HCT116 (cell line): ENCODE measurements at regions not wholly inside any gene's neighbourhood (a gene's known extent, or its start where the extent isn't known, plus 50 kb on each side); places are given as distances from the start of the nearest gene placed in this dataset.

Source experiments
- ATAC-seq: fragments of 200-7000 bp; cut with Tn5 transposase; 2 replicates; pipeline ENCODE4 v1.9.1; 2020; ENCODE audit warnings: mild to moderate bottlenecking, moderate library complexity
- BruUV-seq: library from RNA; stranded (reverse); fragments of 400-500 nt; replicated peaks from 2 replicates; lab custom pipeline; 2021; lab: Mats Ljungman, UMichigan
- CTCF ChIA-PET: fragments of 300-600 bp; sonication (Branson Sonifier 250); formaldehyde crosslinking; loops from one replicate; lab custom pipeline; 2021; ENCODE audit warnings: antibody characterized with exemption; lab: Charles Lee
- POLR2A ChIA-PET: fragments of 300-600, 350-600 bp; sonication (Branson Sonifier 250); formaldehyde crosslinking; loops from one replicate; lab custom pipeline; 2021; ENCODE audit warnings: antibody characterized with exemption; lab: Charles Lee
- RAD21 ChIA-PET, 2 experiments: fragments of 300-600 bp; sonication (Branson Sonifier 250); formaldehyde crosslinking; loops; one replicate each; lab custom pipeline; 2023; ENCODE audit warnings: low total read pairs in 2 of 2; ENCODE audit not compliant: uncharacterized antibody in 2 of 2, unreplicated experiment in 2 of 2, low non-redundant PET in 1 of 2; lab: Charles Lee
- DNase-seq: peaks from one replicate; pipeline ENCODE4 v3.0.0-alpha.2; 2010; ENCODE audit warnings: low read depth, low spot score
- H2AFZ ChIP-seq: fragments of 200-600 bp; shearing (Covaris generic), sonication (generic); 2 replicates; pipeline ENCODE4 v1.6.1; 2017; ENCODE audit warnings: low read depth, mixed run types, mixed read lengths, antibody characterized with exemption, low read length; ENCODE audit not compliant: poor library complexity, severe bottlenecking
- H3K27ac ChIP-seq: 2 replicates; pipeline ENCODE4 v1.5.1; 2012; ENCODE audit warnings: low read depth, low read length
- H3K27me3 ChIP-seq: fragments of 200-600 bp; sonication (generic); 2 replicates; pipeline ENCODE4 v1.6.1; 2016; ENCODE audit warnings: mixed run types, low read length, mixed read lengths; ENCODE audit not compliant: insufficient read depth
- H3K36me3 ChIP-seq, 2 experiments: fragments of 200-500 bp in 1 of 2; fragments of 200-600 bp in 1 of 2; sonication (Bioruptor generic) in 1 of 2; sonication (generic) in 1 of 2; 2 replicates each; pipeline versions ENCODE4 v1.5.1 to v1.6.1; 2014 to 2016; ENCODE audit warnings: low read length in 2 of 2, inconsistent platforms in 1 of 2, mixed read lengths in 1 of 2, mixed run types in 1 of 2; ENCODE audit not compliant: insufficient read depth in 2 of 2, control insufficient read depth in 1 of 2
- H3K4me1 ChIP-seq, 2 experiments: fragments of 200-600 bp in 1 of 2; sonication (generic) in 1 of 2; 2 replicates each; pipeline versions ENCODE4 v1.5.1 to v1.6.1; 2012 to 2017; ENCODE audit warnings: low read length in 2 of 2, inconsistent platforms in 1 of 2, mild to moderate bottlenecking in 1 of 2, mixed read lengths in 1 of 2, mixed run types in 1 of 2, moderate library complexity in 1 of 2; ENCODE audit not compliant: insufficient read depth in 2 of 2, control insufficient read depth in 1 of 2
- H3K4me2 ChIP-seq: fragments of 200-600 bp; sonication (generic); 2 replicates; pipeline ENCODE4 v1.6.1; 2017; ENCODE audit warnings: mixed run types, low read length, mixed read lengths
- H3K4me3 ChIP-seq, 2 experiments: fragments of 200-600 bp in 1 of 2; sonication (generic) in 1 of 2; replicated peaks in 1 of 2; 2 replicates each; pipeline ENCODE4 v1.5.1; 2011 to 2016; ENCODE audit warnings: low read length in 2 of 2, control low read depth in 1 of 2, low read depth in 1 of 2, mild to moderate bottlenecking in 1 of 2, mixed read lengths in 1 of 2, mixed run types in 1 of 2
- H3K79me2 ChIP-seq: fragments of 200-600 bp; sonication (generic); 2 replicates; pipeline ENCODE4 v1.6.1; 2017; ENCODE audit warnings: mild to moderate bottlenecking, mixed run types, low read length, moderate library complexity, mixed read lengths; ENCODE audit not compliant: insufficient read depth
- H3K9ac ChIP-seq: fragments of 200-600 bp; sonication (generic); 2 replicates; pipeline ENCODE4 v1.6.1; 2016; ENCODE audit warnings: low read length, mixed read lengths
- H3K9me2 ChIP-seq: fragments of 200-600 bp; sonication (generic), shearing (Covaris generic); 2 replicates; pipeline ENCODE4 v1.6.1; 2017; ENCODE audit warnings: mixed run types, mild to moderate bottlenecking, moderate library complexity; ENCODE audit not compliant: insufficient read depth
- H3K9me3 ChIP-seq, 2 experiments: fragments of 200-500 bp in 1 of 2; fragments of 200-600 bp in 1 of 2; sonication (Bioruptor generic) in 1 of 2; sonication (generic) in 1 of 2; 2 replicates each; pipeline ENCODE4 v1.6.1; 2014 to 2017; ENCODE audit warnings: low read length in 2 of 2, mixed read lengths in 2 of 2, inconsistent platforms in 1 of 2, low read depth in 1 of 2, mild to moderate bottlenecking in 1 of 2, mixed run types in 1 of 2, moderate library complexity in 1 of 2; ENCODE audit not compliant: control insufficient read depth in 1 of 2, insufficient read depth in 1 of 2
- H4K20me1 ChIP-seq: fragments of 200-600 bp; sonication (generic), shearing (Covaris generic); 2 replicates; pipeline ENCODE4 v1.6.1; 2017; ENCODE audit warnings: mixed run types, mild to moderate bottlenecking, moderate library complexity; ENCODE audit not compliant: insufficient read depth
- CBX3 ChIP-seq: IDR thresholded peaks from 2 replicates; pipeline ENCODE4 v1.6.1; 2012; ENCODE audit warnings: low read depth
- ELF1 ChIP-seq: IDR thresholded peaks from 2 replicates; pipeline ENCODE4 v1.6.1; 2012; ENCODE audit warnings: low read depth, borderline replicate concordance
- EZH2 ChIP-seq: fragments of 200-600 bp; sonication (generic); IDR thresholded peaks from 2 replicates; pipeline ENCODE4 v1.6.1; 2017; ENCODE audit warnings: antibody characterized with exemption, mixed run types
- FOSL1 ChIP-seq: IDR thresholded peaks from 2 replicates; pipeline ENCODE4 v1.6.1; 2012; ENCODE audit warnings: low read depth
- POLR2AphosphoS5 ChIP-seq: IDR thresholded peaks from 2 replicates; pipeline ENCODE4 v1.6.1; 2011; ENCODE audit warnings: mild to moderate bottlenecking, low read depth, low read length, moderate library complexity
- RAD21 ChIP-seq: IDR thresholded peaks from 2 replicates; pipeline ENCODE4 v1.6.1; 2012; ENCODE audit warnings: low read depth, mild to moderate bottlenecking
- SIN3A ChIP-seq: IDR thresholded peaks from 2 replicates; pipeline ENCODE4 v1.6.1; 2012; ENCODE audit warnings: low read depth
- SRF ChIP-seq: IDR thresholded peaks from 2 replicates; pipeline ENCODE4 v1.6.1; 2012; ENCODE audit warnings: low read depth
- TCF7L2 ChIP-seq: IDR thresholded peaks from 2 replicates; pipeline ENCODE4 v1.7.0; 2011; ENCODE audit warnings: borderline replicate concordance, inconsistent platforms; ENCODE audit not compliant: insufficient read depth, insufficient read length; ENCODE audit errors: extremely low read depth
- ZNF274 ChIP-seq: fragments of 200-500 bp; sonication (Bioruptor generic); IDR thresholded peaks from 2 replicates; pipeline ENCODE4 v1.6.1; 2014; ENCODE audit warnings: mild to moderate bottlenecking, low read depth, low read length, inconsistent platforms
- intact Hi-C: fragments of 100-400 bp; cut with micrococcal nuclease; formaldehyde crosslinking; loops from 2 replicates; pipeline ENCODE4 v1.10.0; 2022
- TF ChIP-seq, protein P1 (sequence below): IDR thresholded peaks from 2 replicates; pipeline ENCODE4 v1.6.1; 2012
- TF ChIP-seq, protein P2 (sequence below): IDR thresholded peaks from 2 replicates; pipeline ENCODE4 v1.6.1; 2012; ENCODE audit warnings: low read depth
- TF ChIP-seq, protein P3 (sequence below): IDR thresholded peaks from 2 replicates; pipeline ENCODE4 v1.6.1; 2011; ENCODE audit warnings: mild to moderate bottlenecking, low read length, moderate library complexity; ENCODE audit not compliant: insufficient replicate concordance; ENCODE audit errors: extremely low read depth
- TF ChIP-seq, protein P4 (sequence below): IDR thresholded peaks from 2 replicates; pipeline ENCODE4 v1.6.1; 2012

DNA sequence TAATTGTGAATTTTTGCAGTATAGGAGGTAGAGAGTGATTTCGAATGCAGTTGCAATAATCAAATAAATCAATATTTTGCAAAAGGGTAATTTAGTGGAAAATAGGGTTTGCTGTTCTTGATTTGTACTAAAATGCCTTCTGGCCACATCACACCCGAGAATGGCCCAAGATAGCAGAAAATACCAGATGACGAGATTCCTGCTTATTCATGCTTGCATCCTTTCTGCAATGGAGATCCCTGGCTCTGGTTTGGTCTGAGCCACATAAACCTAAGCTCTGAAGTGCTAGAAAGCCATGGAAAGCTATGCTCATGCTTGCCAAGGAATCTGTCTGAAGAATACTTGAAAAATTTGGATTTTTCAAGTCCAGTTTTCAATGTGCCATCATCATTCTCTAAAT, 634.2 kb upstream of the COBL start:
- no peak for DNase-seq
- Histone ChIP-seq H3K79me2 (no peaks in the 10 kb centered on the region), H3K27ac (no peak overlapping the region), H3K9ac (no peak overlapping the region), H3K9me3 (peaks cover 8 to 14% of the 10 kb centered on the region in 2 experiments; a peak in 2 of 4 replicates), H3K4me3 (no peak overlapping the region), H3K27me3 (no peaks in the 10 kb centered on the region), H3K4me2 (no peak overlapping the region), H3K9me2 (no peaks in the 10 kb centered on the region), H4K20me1 (no peaks in the 10 kb centered on the region), H3K36me3 (no peaks in the 10 kb centered on the region), H2AFZ (no peak overlapping the region), H3K4me1 (no peaks in the 10 kb centered on the region)
- RAD21 ChIA-PET, result no interaction called here
- no peak for ATAC-seq
- TF ChIP-seq POLR2AphosphoS5, result no peak
- TF ChIP-seq FOSL1, result no peak
- TF ChIP-seq SRF, result no peak
- TF ChIP-seq ELF1, result no peak
- no peak for TF ChIP-seq ZNF274
- TF ChIP-seq, protein P1, sequence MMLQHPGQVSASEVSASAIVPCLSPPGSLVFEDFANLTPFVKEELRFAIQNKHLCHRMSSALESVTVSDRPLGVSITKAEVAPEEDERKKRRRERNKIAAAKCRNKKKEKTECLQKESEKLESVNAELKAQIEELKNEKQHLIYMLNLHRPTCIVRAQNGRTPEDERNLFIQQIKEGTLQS, result no peak
- TF ChIP-seq CBX3, result no peak
- TF ChIP-seq, protein P2, sequence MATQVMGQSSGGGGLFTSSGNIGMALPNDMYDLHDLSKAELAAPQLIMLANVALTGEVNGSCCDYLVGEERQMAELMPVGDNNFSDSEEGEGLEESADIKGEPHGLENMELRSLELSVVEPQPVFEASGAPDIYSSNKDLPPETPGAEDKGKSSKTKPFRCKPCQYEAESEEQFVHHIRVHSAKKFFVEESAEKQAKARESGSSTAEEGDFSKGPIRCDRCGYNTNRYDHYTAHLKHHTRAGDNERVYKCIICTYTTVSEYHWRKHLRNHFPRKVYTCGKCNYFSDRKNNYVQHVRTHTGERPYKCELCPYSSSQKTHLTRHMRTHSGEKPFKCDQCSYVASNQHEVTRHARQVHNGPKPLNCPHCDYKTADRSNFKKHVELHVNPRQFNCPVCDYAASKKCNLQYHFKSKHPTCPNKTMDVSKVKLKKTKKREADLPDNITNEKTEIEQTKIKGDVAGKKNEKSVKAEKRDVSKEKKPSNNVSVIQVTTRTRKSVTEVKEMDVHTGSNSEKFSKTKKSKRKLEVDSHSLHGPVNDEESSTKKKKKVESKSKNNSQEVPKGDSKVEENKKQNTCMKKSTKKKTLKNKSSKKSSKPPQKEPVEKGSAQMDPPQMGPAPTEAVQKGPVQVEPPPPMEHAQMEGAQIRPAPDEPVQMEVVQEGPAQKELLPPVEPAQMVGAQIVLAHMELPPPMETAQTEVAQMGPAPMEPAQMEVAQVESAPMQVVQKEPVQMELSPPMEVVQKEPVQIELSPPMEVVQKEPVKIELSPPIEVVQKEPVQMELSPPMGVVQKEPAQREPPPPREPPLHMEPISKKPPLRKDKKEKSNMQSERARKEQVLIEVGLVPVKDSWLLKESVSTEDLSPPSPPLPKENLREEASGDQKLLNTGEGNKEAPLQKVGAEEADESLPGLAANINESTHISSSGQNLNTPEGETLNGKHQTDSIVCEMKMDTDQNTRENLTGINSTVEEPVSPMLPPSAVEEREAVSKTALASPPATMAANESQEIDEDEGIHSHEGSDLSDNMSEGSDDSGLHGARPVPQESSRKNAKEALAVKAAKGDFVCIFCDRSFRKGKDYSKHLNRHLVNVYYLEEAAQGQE, result no peak
- TF ChIP-seq RAD21, result no peak
- TF ChIP-seq TCF7L2, result no peak
- TF ChIP-seq, protein P3, sequence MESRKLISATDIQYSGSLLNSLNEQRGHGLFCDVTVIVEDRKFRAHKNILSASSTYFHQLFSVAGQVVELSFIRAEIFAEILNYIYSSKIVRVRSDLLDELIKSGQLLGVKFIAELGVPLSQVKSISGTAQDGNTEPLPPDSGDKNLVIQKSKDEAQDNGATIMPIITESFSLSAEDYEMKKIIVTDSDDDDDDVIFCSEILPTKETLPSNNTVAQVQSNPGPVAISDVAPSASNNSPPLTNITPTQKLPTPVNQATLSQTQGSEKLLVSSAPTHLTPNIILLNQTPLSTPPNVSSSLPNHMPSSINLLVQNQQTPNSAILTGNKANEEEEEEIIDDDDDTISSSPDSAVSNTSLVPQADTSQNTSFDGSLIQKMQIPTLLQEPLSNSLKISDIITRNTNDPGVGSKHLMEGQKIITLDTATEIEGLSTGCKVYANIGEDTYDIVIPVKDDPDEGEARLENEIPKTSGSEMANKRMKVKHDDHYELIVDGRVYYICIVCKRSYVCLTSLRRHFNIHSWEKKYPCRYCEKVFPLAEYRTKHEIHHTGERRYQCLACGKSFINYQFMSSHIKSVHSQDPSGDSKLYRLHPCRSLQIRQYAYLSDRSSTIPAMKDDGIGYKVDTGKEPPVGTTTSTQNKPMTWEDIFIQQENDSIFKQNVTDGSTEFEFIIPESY, result no peak
- no peak for TF ChIP-seq SIN3A
- TF ChIP-seq EZH2, result no peak
- TF ChIP-seq, protein P4, sequence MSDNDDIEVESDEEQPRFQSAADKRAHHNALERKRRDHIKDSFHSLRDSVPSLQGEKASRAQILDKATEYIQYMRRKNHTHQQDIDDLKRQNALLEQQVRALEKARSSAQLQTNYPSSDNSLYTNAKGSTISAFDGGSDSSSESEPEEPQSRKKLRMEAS, result no peak
- no TSS peak for BruUV-seq
- intact Hi-C loops, result no loop called here
- CTCF ChIA-PET, result no interaction called here
- POLR2A ChIA-PET, result no interaction called here
